Gastroesophageal sphincter (tissue), 2 donors: ENCODE measurements at regions not wholly inside any gene's neighbourhood (a gene's known extent, or its start where the extent isn't known, plus 50 kb on each side); places are given as distances from the start of the nearest gene placed in this dataset.

Experiments
- POLR2A ChIP-seq, 2 donors: fragments of 450-650 bp; IDR thresholded peaks; one replicate each; pipeline ENCODE4 v1.6.1; 2017; ENCODE audit warnings: antibody characterized with exemption in 2 of 2, mild to moderate bottlenecking in 2 of 2, moderate library complexity in 1 of 2
- POLR2AphosphoS5 ChIP-seq: sonication (generic); formaldehyde crosslinking; IDR thresholded peaks from one replicate; pipeline ENCODE4 v1.6.1; 2017; ENCODE audit warnings: antibody characterized with exemption

DNA sequence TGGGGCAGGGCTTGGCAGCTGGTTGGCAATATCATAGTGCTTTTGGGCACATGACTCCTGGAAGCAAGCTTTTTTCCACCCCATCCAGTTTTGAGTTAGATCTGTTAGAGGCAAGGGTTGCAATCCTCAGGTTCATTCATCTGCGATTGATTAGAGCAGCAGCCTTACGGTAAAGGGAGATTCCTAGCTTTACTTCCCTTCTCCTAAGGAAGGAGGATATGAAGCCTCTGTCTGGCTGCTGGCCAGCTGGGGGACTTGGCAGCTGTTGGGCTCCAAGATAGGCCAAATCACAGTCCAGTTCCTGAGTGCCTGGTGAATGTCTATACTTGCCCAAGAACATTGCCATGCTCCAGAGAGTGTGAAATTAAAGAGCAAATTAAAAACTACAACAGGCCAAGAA is 113.4 kb upstream of the CCNH start:
- TF ChIP-seq POLR2A (IDR thresholded peaks at IDR 0.05) (no peak), POLR2AphosphoS5 (no peak)
